ENCODE measurements at regions not wholly inside any gene's neighbourhood (a gene's known extent, or its start where the extent isn't known, plus 50 kb on each side); places are given as distances from the start of the nearest gene placed in this dataset.

DNA sequence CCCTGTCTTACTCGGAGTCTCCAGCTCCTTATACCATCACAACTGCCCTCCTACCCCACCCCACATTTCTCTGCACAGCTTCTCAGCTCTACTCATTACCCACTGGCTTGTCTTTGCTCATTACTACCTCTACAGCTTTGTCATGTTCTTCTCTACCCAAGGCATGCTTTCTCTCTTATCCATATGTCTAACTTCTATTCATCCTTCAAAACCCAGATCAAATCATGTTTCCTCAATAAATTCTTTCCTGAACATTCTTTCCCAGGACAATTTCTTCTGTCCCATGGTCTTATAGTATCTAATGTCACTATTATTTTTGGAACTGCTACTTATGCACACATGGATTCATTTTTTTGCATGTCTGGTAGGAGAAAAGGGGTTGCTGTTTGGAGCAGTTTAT is 231.4 kb downstream of the PTEN start:
- Mint-ChIP-seq H3K36me3 (no peaks in the 10 kb centered on the region), H3K4me3 (no peak overlapping the region), H3K27ac (peak overlapping the region in 1 of 2 donors; percentile 22), H3K9me3 (peaks cover 0 to 3% of the 10 kb centered on the region in 2 donors), H3K27me3 (ENCODE audit: low read depth in 2 of 2) (peaks cover 0 to 10% of the 10 kb centered on the region in 2 donors), H3K4me1 (peaks cover 48 to 52% of the 10 kb centered on the region in 2 donors)
- TF ChIP-seq, protein P1, sequence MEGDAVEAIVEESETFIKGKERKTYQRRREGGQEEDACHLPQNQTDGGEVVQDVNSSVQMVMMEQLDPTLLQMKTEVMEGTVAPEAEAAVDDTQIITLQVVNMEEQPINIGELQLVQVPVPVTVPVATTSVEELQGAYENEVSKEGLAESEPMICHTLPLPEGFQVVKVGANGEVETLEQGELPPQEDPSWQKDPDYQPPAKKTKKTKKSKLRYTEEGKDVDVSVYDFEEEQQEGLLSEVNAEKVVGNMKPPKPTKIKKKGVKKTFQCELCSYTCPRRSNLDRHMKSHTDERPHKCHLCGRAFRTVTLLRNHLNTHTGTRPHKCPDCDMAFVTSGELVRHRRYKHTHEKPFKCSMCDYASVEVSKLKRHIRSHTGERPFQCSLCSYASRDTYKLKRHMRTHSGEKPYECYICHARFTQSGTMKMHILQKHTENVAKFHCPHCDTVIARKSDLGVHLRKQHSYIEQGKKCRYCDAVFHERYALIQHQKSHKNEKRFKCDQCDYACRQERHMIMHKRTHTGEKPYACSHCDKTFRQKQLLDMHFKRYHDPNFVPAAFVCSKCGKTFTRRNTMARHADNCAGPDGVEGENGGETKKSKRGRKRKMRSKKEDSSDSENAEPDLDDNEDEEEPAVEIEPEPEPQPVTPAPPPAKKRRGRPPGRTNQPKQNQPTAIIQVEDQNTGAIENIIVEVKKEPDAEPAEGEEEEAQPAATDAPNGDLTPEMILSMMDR (IDR thresholded peaks at IDR 0.05) = no peak
- WGBS (ENCODE audit: insufficient coverage) = 100% methylated on average over 1 of the region's 1 CpG
- ATAC-seq (no peak), DNase-seq (no peak)
- no peak overlapping the region for H3K27ac ChIP-seq (ENCODE audit: low read length)
- no peaks in the 10 kb centered on the region for H3K36me3 ChIP-seq (ENCODE audit: control insufficient read depth, insufficient read depth, low read length)
- intact Hi-C loops (cut with micrococcal nuclease) = loop anchor here (5.0 kb wide), 2 partner anchors 162 to 232 kb away; partner anchors contain the start of genes KLLN and PTEN
- H3K27me3 ChIP-seq (ENCODE audit: control insufficient read depth, insufficient read depth, low read length) = no peaks in the 10 kb centered on the region
- peaks cover 38% of the 10 kb centered on the region for H3K4me1 ChIP-seq (ENCODE audit: control insufficient read depth, insufficient read depth, low read length)
- H3K9me3 ChIP-seq (ENCODE audit: control insufficient read depth, insufficient read depth, low read length) = no peaks in the 10 kb centered on the region
- H3K4me3 ChIP-seq (ENCODE audit: low read length) = no peak overlapping the region

DNA sequence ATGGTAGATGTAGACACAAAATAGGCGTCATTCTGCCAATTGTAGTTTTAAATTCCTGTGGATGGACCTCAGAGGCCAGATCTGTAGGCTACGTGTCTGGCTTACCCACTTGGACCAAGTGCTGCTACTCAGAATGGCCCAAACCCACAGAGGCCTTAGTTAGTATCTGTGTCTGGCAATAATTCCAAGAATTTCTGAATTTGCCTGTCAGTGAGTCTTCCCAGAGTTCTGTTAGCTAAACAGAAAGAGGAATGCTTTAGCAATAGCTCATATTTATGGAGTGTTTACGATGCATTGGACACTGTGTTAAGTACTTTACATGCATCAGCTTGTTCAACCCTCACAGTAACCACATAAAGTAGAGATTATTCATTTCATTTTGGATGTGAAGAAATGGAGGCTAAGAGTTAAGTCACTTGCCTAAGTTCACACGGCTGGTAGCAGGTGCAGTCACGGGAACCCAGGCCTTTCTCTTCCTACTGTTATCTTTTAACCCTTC is 231.8 kb downstream of the PTEN start:
- Mint-ChIP-seq H3K4me1 (peaks cover 43 to 47% of the 10 kb centered on the region in 2 donors), H3K9me3 (no peaks in the 10 kb centered on the region), H3K4me3 (no peak overlapping the region), H3K27ac (no peak overlapping the region), H3K27me3 (ENCODE audit: low read depth in 2 of 2) (peaks cover 0 to 13% of the 10 kb centered on the region in 2 donors), H3K36me3 (no peaks in the 10 kb centered on the region)
- TF ChIP-seq, protein P1 (IDR thresholded peaks at IDR 0.05) = no peak
- Histone ChIP-seq H3K36me3 (ENCODE audit: control insufficient read depth, insufficient read depth, low read length) (no peaks in the 10 kb centered on the region), H3K9me3 (ENCODE audit: control insufficient read depth, insufficient read depth, low read length) (no peaks in the 10 kb centered on the region), H3K27me3 (ENCODE audit: control insufficient read depth, insufficient read depth, low read length) (no peaks in the 10 kb centered on the region), H3K4me3 (ENCODE audit: low read length) (no peak overlapping the region), H3K4me1 (ENCODE audit: control insufficient read depth, insufficient read depth, low read length) (peaks cover 38% of the 10 kb centered on the region), H3K27ac (ENCODE audit: low read length) (no peak overlapping the region)
- DNase-seq (no peak), ATAC-seq (no peak)
- intact Hi-C loops (cut with micrococcal nuclease) = no loop called here
- WGBS (ENCODE audit: insufficient coverage) = 85% methylated on average over 4 of the region's 5 CpGs

DNA sequence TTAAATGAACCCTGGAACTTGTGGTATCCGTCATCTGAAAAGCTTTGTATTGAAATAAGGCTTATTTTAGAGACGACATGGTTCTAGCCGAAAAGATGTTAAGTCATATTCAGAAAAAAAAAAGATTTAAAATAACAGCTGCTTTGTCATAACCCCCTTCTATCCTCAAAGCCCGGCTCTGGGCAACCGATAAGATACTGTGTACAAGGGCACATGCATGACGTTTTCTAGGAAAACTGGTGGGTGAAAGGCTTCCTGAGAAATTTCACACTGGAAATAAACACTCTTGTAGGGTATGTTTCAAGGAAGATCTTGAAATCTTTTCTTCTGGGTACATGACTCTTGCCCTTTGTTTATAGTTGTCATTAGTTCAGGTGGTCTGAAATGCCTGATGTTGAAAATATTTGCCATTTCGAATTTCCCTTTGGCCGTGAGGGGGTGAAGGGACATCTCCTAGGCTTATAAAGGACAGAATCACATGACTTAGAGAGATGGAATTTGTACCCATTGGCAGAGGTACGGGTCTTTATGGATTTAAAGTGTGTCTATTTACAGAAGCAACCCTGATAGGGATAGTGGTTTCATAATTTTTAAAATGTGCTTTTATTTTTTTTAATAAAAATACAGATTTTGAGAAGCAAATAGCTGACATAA is 232.5 kb downstream of the PTEN start:
- Histone ChIP-seq H3K9me3 (ENCODE audit: control insufficient read depth, insufficient read depth, low read length) (no peaks in the 10 kb centered on the region), H3K27ac (ENCODE audit: low read length) (no peak overlapping the region), H3K27me3 (ENCODE audit: control insufficient read depth, insufficient read depth, low read length) (no peaks in the 10 kb centered on the region), H3K36me3 (ENCODE audit: control insufficient read depth, insufficient read depth, low read length) (no peaks in the 10 kb centered on the region), H3K4me1 (ENCODE audit: control insufficient read depth, insufficient read depth, low read length) (peaks cover 33% of the 10 kb centered on the region), H3K4me3 (ENCODE audit: low read length) (no peak overlapping the region)
- no peak overlapping the region for H3K27ac Mint-ChIP-seq
- no peak for DNase-seq
- TF ChIP-seq, protein P1 (IDR thresholded peaks at IDR 0.05) = no peak
- H3K36me3 Mint-ChIP-seq = no peaks in the 10 kb centered on the region
- peaks cover 0 to 13% of the 10 kb centered on the region in 2 donors for H3K27me3 Mint-ChIP-seq (ENCODE audit: low read depth in 2 of 2)
- no peaks in the 10 kb centered on the region for H3K9me3 Mint-ChIP-seq
- ATAC-seq = no peak
- H3K4me3 Mint-ChIP-seq = no peak overlapping the region
- 98% methylated on average over 9 of the region's 9 CpGs for WGBS (ENCODE audit: insufficient coverage)
- peaks cover 37 to 41% of the 10 kb centered on the region in 2 donors for H3K4me1 Mint-ChIP-seq
- intact Hi-C loops (cut with micrococcal nuclease) = no loop called here

Measured in natural killer cell (primary cell).